Ishikawa (cell line): ENCODE measurements at regions not wholly inside any gene's neighbourhood (a gene's known extent, or its start where the extent isn't known, plus 50 kb on each side); places are given as distances from the start of the nearest gene placed in this dataset.

Experiments
- CEBPB ChIP-seq: IDR thresholded peaks from 2 replicates; pipeline ENCODE4 v1.6.1; 2012
- EP300 ChIP-seq: IDR thresholded peaks from 2 replicates; pipeline ENCODE4 v1.6.1; 2012; ENCODE audit warnings: borderline replicate concordance
- MAX ChIP-seq: IDR thresholded peaks from 2 replicates; pipeline ENCODE4 v1.6.1; 2012
- NFIC ChIP-seq: IDR thresholded peaks from 2 replicates; pipeline ENCODE4 v1.6.1; 2012
- RAD21 ChIP-seq: IDR thresholded peaks from 2 replicates; pipeline ENCODE4 v1.6.1; 2012; ENCODE audit warnings: low read depth
- REST ChIP-seq: IDR thresholded peaks from 2 replicates; pipeline ENCODE4 v1.6.1; 2012; ENCODE audit warnings: low read depth, mild to moderate bottlenecking
- TAF1 ChIP-seq: IDR thresholded peaks from 2 replicates; pipeline ENCODE4 v1.6.1; 2012; ENCODE audit warnings: low read depth, mild to moderate bottlenecking
- TEAD4 ChIP-seq: IDR thresholded peaks from 2 replicates; pipeline ENCODE4 v1.6.1; 2012
- USF1 ChIP-seq: IDR thresholded peaks from 2 replicates; pipeline ENCODE4 v1.6.1; 2012
- YY1 ChIP-seq: IDR thresholded peaks from 2 replicates; pipeline ENCODE4 v1.6.1; 2012; ENCODE audit warnings: low read depth

- TF ChIP-seq RAD21 (no peak), CEBPB (no peak), MAX (no peak), YY1 (no peak), TAF1 (no peak), REST (no peak), NFIC (no peak), USF1 (no peak), TEAD4 (no peak), EP300 (no peak)
Observed at GRCh38 chr19:5218255-5218855, 122.3 kb downstream of the PTPRS start.
